Endothelial cell of umbilical vein (primary cell): ENCODE measurements at regions not wholly inside any gene's neighbourhood (a gene's known extent, or its start where the extent isn't known, plus 50 kb on each side); places are given as distances from the start of the nearest gene placed in this dataset.

ENCODE experiments used
- BruUV-seq: library from RNA; stranded (reverse); fragments of 400-500 nt; replicated peaks from 2 replicates; lab custom pipeline; 2021; lab: Mats Ljungman, UMichigan
- CTCF ChIA-PET: fragments of 300-600, 350-600 bp; sonication (Branson Sonifier 250); formaldehyde crosslinking; loops from one replicate; lab custom pipeline; 2021; ENCODE audit warnings: antibody characterized with exemption, inconsistent platforms; lab: Charles Lee
- POLR2A ChIA-PET: fragments of 300-600, 350-600 bp; sonication (Branson Sonifier 250); formaldehyde crosslinking; loops from one replicate; lab custom pipeline; 2021; ENCODE audit warnings: antibody characterized with exemption, inconsistent platforms; lab: Charles Lee
- DNase-seq: peaks from one replicate; pipeline ENCODE4 v3.0.0-alpha.2; 2011; ENCODE audit warnings: low read depth, low spot score
- FAIRE-seq: peaks from 2 replicates; lab custom pipeline; 2011; peaks lifted over from hg19 to GRCh38; lab: Jason Lieb, UNC
- H2AFZ ChIP-seq: 2 replicates; pipeline ENCODE4 v1.6.0; 2012; ENCODE audit warnings: low read depth, low read length, control low read depth, inconsistent platforms
- H3K27ac ChIP-seq: 2 replicates; pipeline ENCODE4 v1.5.1; 2011; ENCODE audit warnings: low read depth, mild to moderate bottlenecking, control low read depth, low read length, moderate library complexity; ENCODE audit not compliant: insufficient read depth
- H3K27me3 ChIP-seq, 2 experiments: 2 replicates each; pipeline versions ENCODE4 v1.6.0 to v1.6.1; 2011; ENCODE audit warnings: low read length in 2 of 2, mixed read lengths in 1 of 2; ENCODE audit not compliant: control insufficient read depth in 2 of 2, insufficient read depth in 2 of 2
- H3K36me3 ChIP-seq, 2 experiments: 2 replicates in 1 of 2; 3 replicates in 1 of 2; pipeline ENCODE4 v1.5.1; 2011; ENCODE audit warnings: low read length in 2 of 2, mild to moderate bottlenecking in 1 of 2, moderate library complexity in 1 of 2; ENCODE audit not compliant: control insufficient read depth in 2 of 2, insufficient read depth in 2 of 2; ENCODE audit errors: extremely low read depth in 1 of 2
- H3K4me1 ChIP-seq: 3 replicates; pipeline ENCODE4 v1.5.1; 2011; ENCODE audit warnings: mild to moderate bottlenecking, low read length; ENCODE audit not compliant: control insufficient read depth, insufficient read depth; ENCODE audit errors: extremely low read depth
- H3K4me2 ChIP-seq: 2 replicates; pipeline ENCODE4 v1.6.1; 2011; ENCODE audit warnings: low read length, control low read depth, mixed read lengths; ENCODE audit not compliant: insufficient read depth
- H3K4me3 ChIP-seq, 3 experiments: fragments of 200-600 bp in 1 of 3; sonication (generic), shearing (Covaris generic) in 1 of 3; replicated peaks in 1 of 3; 2 replicates each; pipeline ENCODE4 v1.5.1; 2011 to 2016; ENCODE audit warnings: control low read depth in 3 of 3, low read length in 3 of 3, mild to moderate bottlenecking in 2 of 3, inconsistent platforms in 1 of 3, low read depth in 1 of 3, moderate library complexity in 1 of 3; ENCODE audit not compliant: insufficient read depth in 1 of 3
- H3K79me2 ChIP-seq: 2 replicates; pipeline ENCODE4 v1.6.0; 2012; ENCODE audit warnings: low read length, inconsistent platforms; ENCODE audit not compliant: control insufficient read depth, insufficient read depth
- H3K9ac ChIP-seq: replicated peaks from 2 replicates; pipeline ENCODE3; 2011; ENCODE audit warnings: low read length, control low read depth; ENCODE audit not compliant: insufficient read depth; ENCODE audit errors: extremely low read depth
- H3K9me1 ChIP-seq: replicated peaks from 3 replicates; pipeline ENCODE4 v1.6.0; 2011; ENCODE audit warnings: mild to moderate bottlenecking, low read length; ENCODE audit not compliant: control insufficient read depth, insufficient read depth; ENCODE audit errors: extremely low read depth
- H3K9me3 ChIP-seq: replicated peaks from 2 replicates; pipeline ENCODE4 v1.5.1; 2012; ENCODE audit warnings: low read length, inconsistent platforms; ENCODE audit not compliant: control insufficient read depth, insufficient read depth
- H4K20me1 ChIP-seq: replicated peaks from 2 replicates; pipeline ENCODE3; 2011; ENCODE audit warnings: mild to moderate bottlenecking, low read length; ENCODE audit not compliant: control insufficient read depth, insufficient read depth; ENCODE audit errors: extremely low read depth
- CTCF ChIP-seq, 2 donors: IDR thresholded peaks; 1 replicate in 1 of 2; 2 replicates in 1 of 2; pipeline ENCODE4 v1.5.1; 2011; ENCODE audit warnings: low read length in 2 of 2, mild to moderate bottlenecking in 2 of 2, moderate library complexity in 2 of 2, control low read depth in 1 of 2, inconsistent platforms in 1 of 2, low read depth in 1 of 2; ENCODE audit not compliant: insufficient read depth in 1 of 2; ENCODE audit errors: extremely low read depth in 1 of 2
- EZH2 ChIP-seq: IDR thresholded peaks from 2 replicates; pipeline ENCODE4 v1.6.1; 2012; ENCODE audit warnings: borderline replicate concordance, low read depth, mild to moderate bottlenecking, moderate library complexity, low read length, inconsistent platforms; ENCODE audit not compliant: severe bottlenecking
- FOS ChIP-seq: IDR thresholded peaks from 2 replicates; pipeline ENCODE4 v1.6.1; 2011; ENCODE audit warnings: mild to moderate bottlenecking, low read length, moderate library complexity, borderline replicate concordance; ENCODE audit not compliant: insufficient read depth
- GATA2 ChIP-seq: IDR thresholded peaks from 2 replicates; pipeline ENCODE4 v1.7.0; 2011; ENCODE audit warnings: low read depth, mild to moderate bottlenecking, moderate library complexity, mixed read lengths, low read length; ENCODE audit not compliant: insufficient read length, insufficient read depth
- JUN ChIP-seq: IDR thresholded peaks from 2 replicates; pipeline ENCODE4 v1.6.1; 2011; ENCODE audit warnings: borderline replicate concordance, low read depth; ENCODE audit not compliant: insufficient read length, insufficient read depth
- MYC ChIP-seq: IDR thresholded peaks from one replicate; pipeline ENCODE4 v1.6.1; 2011; ENCODE audit warnings: mild to moderate bottlenecking, low read depth, low read length
- POLR2A ChIP-seq: IDR thresholded peaks from 2 replicates; pipeline ENCODE4 v1.6.1; 2012; ENCODE audit warnings: low read depth, mild to moderate bottlenecking, control low read depth, low read length
- POLR2AphosphoS5 ChIP-seq: IDR thresholded peaks from 2 replicates; pipeline ENCODE4 v1.6.1; 2012; ENCODE audit warnings: low read depth, mild to moderate bottlenecking, control low read depth, low read length, moderate library complexity; ENCODE audit not compliant: insufficient read depth
- dilution Hi-C: fragments of 300-500 bp; cut with MboI; formaldehyde crosslinking; loops from one replicate; pipeline ENCODE4 v1.15.0; 2019; ENCODE audit warnings: low sequenced_read_pairs; ENCODE audit not compliant: extremely low pct_ligation_motif_present
- intact Hi-C: fragments of 100-400 bp; cut with micrococcal nuclease; formaldehyde crosslinking; loops from one replicate; pipeline ENCODE4 v1.10.0; 2022
- TF ChIP-seq, protein P1 (sequence below): IDR thresholded peaks from 2 replicates; pipeline ENCODE4 v1.6.1; 2011; ENCODE audit not compliant: insufficient read depth, insufficient read length

DNA sequence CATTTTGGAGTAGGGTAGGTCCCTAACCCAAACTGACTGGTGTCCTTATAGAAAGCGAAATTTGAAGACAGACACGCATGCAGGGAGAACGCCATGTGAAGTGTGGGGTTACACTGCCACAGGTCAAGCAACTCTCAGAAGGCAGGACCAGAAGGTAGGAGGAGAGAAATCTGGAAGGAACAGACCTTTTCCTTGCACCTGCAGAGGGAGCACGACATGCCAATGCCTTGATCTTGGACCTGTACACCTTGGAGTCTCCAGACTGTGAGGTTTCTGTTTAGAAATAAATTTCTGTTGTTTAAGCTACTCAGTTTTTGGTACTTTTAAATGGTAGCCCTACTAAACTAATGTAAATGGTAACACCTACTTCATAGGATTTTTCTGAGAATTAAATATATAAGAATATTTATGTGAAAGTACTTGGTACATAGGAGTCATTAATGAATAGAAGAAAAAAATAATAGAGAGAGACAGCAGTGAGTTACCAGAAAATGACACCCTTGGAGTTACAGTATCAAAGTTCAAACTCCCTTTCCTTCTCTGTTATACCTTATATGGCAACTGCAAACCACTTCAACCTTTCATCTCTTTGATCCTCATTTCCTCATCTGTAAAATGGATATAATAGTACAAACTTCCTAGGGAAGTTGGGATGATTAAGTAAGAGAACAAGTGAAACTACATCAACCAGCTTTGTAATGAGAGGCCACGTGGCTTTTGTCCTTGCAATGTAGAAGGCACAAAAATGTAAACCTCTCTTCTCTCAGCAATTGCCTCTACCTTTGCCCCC, 184.9 kb upstream of the PARD3B start:
- H3K9ac ChIP-seq: no peak overlapping the region
- POLR2A ChIA-PET: no interaction called here

More for the DNA sequence above, 184.9 kb upstream of the PARD3B start:
- H3K4me1 ChIP-seq: no peaks in the 10 kb centered on the region
- no peak overlapping the region for H3K27ac ChIP-seq
- H3K79me2 ChIP-seq: no peaks in the 10 kb centered on the region
- no peak overlapping the region for H3K4me2 ChIP-seq
- CTCF ChIA-PET: interaction anchor here (0.7 to 1.2 kb wide), 2 partner anchors 239 to 860 kb away, joined by 3 read pairs; no protein-coding TSS in a partner anchor
- H3K9me3 ChIP-seq: no peaks in the 10 kb centered on the region
- FAIRE-seq (no peak), DNase-seq (no peak)
- no peak overlapping the region for H2AFZ ChIP-seq
- dilution Hi-C loops: no loop called here
- H3K27me3 ChIP-seq: no peaks in the 10 kb centered on the region
- no peaks in the 10 kb centered on the region for H3K36me3 ChIP-seq
- no TSS peak for BruUV-seq
- intact Hi-C loops: no loop called here
- no peaks in the 10 kb centered on the region for H3K9me1 ChIP-seq
- TF ChIP-seq POLR2AphosphoS5: no peak
- TF ChIP-seq CTCF (IDR thresholded peaks at IDR 0.05; ENCODE audit: extremely low read depth in 1 of 2, insufficient read depth in 1 of 2, low read depth in 1 of 2, low read length in 2 of 2): no peak
- TF ChIP-seq POLR2A: no peak
- TF ChIP-seq FOS: no peak
- no peak for TF ChIP-seq JUN
- no peak for TF ChIP-seq MYC
- TF ChIP-seq, protein P1, sequence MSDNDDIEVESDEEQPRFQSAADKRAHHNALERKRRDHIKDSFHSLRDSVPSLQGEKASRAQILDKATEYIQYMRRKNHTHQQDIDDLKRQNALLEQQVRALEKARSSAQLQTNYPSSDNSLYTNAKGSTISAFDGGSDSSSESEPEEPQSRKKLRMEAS: no peak
- TF ChIP-seq GATA2: no peak
- TF ChIP-seq EZH2: no peak
- H4K20me1 ChIP-seq: no peaks in the 10 kb centered on the region
- no peak overlapping the region for H3K4me3 ChIP-seq
